Body of pancreas (tissue), 4 donors: ENCODE measurements at regions not wholly inside any gene's neighbourhood (a gene's known extent, or its start where the extent isn't known, plus 50 kb on each side); places are given as distances from the start of the nearest gene placed in this dataset.
"Not testable (repeated sequence)": the region's sequence is repeated elsewhere in the genome, so short reads cannot be mapped to it uniquely, and the experiment has no call there.

ENCODE experiments used
- POLR2A ChIP-seq, 3 donors: fragments of 450-650 bp; IDR thresholded peaks; one replicate each; pipeline ENCODE4 v1.6.1; 2016; ENCODE audit warnings: antibody characterized with exemption in 3 of 3, mild to moderate bottlenecking in 2 of 3
- TF ChIP-seq, protein P1 (sequence below), 7 experiments: fragments of 450-650 bp in 4 of 7; fragments of 200-600 bp in 3 of 7; sonication (generic) in 3 of 7; IDR thresholded peaks; one replicate each; pipeline ENCODE4 v1.5.1; 2016 to 2019; ENCODE audit warnings: antibody characterized with exemption in 7 of 7

DNA sequence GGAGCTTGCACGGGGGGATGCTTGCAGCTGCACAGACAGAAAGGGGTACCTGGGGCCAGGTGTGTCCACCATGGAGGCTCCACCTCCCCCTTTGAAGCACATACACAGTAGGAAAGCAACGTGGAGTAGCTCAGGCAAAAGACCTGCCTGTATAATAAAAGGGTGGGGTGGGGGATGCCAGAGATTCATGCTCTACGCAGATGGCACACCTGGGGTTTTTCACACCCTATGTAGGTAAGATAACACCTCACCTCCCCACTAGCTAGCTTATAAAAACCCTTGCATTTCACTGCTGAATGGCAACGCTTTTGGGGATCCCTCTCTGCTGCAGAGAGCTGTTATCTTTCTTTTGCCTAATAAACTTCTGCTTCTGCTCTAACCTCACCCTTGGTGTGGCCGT, 317.3 kb downstream of the KLF13 start:
- TF ChIP-seq, protein P1, sequence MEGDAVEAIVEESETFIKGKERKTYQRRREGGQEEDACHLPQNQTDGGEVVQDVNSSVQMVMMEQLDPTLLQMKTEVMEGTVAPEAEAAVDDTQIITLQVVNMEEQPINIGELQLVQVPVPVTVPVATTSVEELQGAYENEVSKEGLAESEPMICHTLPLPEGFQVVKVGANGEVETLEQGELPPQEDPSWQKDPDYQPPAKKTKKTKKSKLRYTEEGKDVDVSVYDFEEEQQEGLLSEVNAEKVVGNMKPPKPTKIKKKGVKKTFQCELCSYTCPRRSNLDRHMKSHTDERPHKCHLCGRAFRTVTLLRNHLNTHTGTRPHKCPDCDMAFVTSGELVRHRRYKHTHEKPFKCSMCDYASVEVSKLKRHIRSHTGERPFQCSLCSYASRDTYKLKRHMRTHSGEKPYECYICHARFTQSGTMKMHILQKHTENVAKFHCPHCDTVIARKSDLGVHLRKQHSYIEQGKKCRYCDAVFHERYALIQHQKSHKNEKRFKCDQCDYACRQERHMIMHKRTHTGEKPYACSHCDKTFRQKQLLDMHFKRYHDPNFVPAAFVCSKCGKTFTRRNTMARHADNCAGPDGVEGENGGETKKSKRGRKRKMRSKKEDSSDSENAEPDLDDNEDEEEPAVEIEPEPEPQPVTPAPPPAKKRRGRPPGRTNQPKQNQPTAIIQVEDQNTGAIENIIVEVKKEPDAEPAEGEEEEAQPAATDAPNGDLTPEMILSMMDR (IDR thresholded peaks at IDR 0.05): not testable (repeated sequence)
- not testable (repeated sequence) for TF ChIP-seq POLR2A (IDR thresholded peaks at IDR 0.05)
